Fibroblast of skin of right quadriceps (primary cell): ENCODE measurements at regions not wholly inside any gene's neighbourhood (a gene's known extent, or its start where the extent isn't known, plus 50 kb on each side); places are given as distances from the start of the nearest gene placed in this dataset.
"Not testable (repeated sequence)": the region's sequence is repeated elsewhere in the genome, so short reads cannot be mapped to it uniquely, and the experiment has no call there.

Experiments used
- DNase-seq: peaks from one replicate; pipeline ENCODE4 v3.0.0-alpha.2; 2013

DNA sequence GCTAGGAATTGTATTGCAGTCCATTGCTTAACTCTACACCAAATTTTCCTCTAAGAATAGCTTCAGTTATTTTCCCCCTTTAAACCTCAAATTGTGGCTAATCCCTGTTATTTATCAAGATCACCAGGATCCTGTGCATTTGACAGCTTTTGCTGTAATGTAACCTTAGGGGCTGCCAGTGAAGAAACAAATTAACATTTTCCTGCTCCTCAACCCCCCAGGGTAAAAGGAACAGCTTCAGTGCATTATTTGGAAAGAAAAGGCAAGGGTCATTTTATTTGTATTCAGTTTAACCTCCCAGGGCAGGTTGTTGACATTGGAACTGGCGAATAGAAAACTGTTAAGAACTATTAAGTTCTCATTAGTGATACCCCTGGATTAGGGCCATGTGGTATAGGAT lies 57.0 kb downstream of the PCDH20 start:
- no peak for DNase-seq

- no peak for DNase-seq
Observed at GRCh38 chr13:61350341-61350740, 65.3 kb downstream of the PCDH20 start.

- DNase-seq: no peak
Observed at GRCh38 chr13:61339054-61339621, 76.5 kb downstream of the PCDH20 start.

DNA sequence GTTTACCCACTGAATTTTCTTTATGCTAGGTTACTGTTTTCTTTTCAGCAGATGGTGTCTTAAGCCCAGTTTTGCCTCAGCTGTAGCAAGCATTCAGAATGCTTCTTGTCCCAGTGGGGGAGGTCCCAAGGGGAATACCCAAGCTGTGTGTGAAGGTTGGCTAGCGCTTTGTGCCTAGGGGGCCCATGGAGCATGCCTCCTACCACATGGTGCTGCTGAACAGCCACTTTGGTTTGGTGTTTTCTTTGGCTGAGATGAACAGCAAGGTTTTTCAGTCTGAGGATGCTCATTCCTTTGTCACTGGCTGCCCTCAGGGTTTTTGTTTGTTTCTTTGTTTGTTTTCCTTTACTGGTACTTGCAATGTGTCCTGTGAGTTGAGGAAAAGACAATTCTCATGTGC lies 99.0 kb downstream of the PCDH20 start:
- no peak for DNase-seq

GRCh38 chr13:61294467-61295191 lies 121.0 kb downstream of the PCDH20 start:
- no peak for DNase-seq

DNA sequence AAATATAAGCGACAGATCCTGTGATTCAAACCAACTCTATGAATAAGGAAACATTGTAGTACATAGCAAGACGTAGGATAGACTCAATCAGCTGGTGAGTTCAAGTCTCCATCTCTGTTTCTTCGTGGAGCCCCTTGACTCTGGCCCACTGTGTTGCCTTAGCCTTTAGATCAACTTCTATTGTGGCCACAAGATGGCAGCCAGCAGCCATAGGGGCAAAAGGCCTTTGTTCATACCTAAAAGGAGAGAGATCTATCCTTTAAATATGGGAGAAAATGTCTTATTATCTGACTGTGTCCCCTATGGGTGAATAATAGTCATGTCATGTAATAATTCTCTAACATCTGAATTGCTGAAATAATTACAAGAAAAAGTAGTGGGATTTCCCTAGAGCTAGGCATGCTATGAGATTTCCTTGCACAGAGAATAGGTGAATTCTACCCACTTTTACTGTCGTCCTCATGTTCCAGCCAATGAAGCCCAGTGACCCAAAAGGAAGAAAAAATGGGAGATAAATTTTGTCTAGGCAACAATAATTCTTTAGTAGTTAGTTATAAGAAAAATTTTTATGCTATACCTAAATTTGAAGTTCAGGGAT lies 129.4 kb downstream of the PCDH20 start:
- DNase-seq: no peak

- DNase-seq: no peak
Observed at GRCh38 chr13:61277586-61278276, 137.9 kb downstream of the PCDH20 start.

- DNase-seq: no peak
Observed at GRCh38 chr13:61277088-61277487, 138.6 kb downstream of the PCDH20 start.

DNA sequence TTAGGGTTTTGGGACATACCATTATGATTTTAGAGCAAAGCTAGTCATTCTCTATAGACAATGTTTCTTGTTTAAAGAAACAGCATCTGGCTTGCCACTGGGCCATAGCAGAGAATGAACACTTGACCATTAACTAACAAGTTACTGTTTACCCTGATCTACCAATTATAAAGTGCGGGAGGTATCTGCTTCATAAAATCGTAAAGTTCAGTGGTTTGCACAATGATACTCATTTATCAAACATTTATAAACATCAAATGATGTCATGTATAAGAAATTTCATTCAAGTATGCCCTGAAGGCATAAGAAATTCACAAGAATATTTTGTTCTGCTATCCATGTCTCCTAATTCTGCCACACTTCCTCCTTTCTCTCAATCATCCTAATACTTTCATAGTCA lies 139.2 kb downstream of the PCDH20 start:
- no peak for DNase-seq

- DNase-seq: no peak
Observed at GRCh38 chr13:61275736-61276135, 139.9 kb downstream of the PCDH20 start.

- DNase-seq: no peak
Observed at GRCh38 chr13:61275251-61275650, 140.4 kb downstream of the PCDH20 start.

DNA sequence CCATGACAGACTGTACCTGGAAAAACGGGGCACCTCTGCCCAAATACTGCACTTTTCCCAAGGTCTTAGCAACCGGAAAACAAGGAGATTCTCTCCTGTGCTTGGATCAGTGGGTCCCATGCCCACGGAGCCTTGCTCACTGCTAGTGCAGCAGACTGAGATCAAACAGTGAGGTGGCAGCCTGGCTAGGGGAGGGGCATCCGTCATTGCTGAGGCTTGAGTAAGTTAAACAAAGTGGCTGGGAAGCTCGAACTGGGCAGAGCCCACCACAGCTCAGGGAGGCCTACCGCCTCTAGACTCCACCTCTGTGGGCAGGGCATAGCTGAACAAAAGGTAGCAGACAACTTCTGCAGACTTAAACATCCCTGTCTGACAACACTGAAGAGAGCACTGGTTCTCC lies 148.8 kb downstream of the PCDH20 start:
- not testable (repeated sequence) for DNase-seq

GRCh38 chr13:61261746-61262472 lies 153.7 kb downstream of the PCDH20 start:
- DNase-seq: no peak

DNA sequence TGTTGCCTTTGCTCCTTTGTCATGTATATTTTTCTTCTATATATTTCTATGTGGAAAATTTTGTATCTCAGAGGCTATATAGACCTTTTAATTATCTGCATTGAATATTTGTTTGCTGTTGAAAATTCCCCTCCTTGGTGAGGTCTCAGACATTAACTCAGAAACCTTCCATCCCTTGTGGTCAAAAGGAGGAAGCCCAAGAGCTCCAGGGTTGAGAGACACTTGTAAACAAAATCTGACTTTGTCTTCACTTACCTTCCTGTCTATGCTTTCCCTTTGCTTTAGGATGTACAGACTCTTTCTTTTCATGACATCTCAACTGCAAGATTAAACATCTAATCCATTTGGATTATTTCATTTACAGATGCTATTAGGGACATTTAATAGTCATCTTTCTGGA lies 157.5 kb downstream of the PCDH20 start:
- no peak for DNase-seq

GRCh38 chr13:61255040-61255796 lies 160.4 kb downstream of the PCDH20 start:
- DNase-seq: no peak

DNA sequence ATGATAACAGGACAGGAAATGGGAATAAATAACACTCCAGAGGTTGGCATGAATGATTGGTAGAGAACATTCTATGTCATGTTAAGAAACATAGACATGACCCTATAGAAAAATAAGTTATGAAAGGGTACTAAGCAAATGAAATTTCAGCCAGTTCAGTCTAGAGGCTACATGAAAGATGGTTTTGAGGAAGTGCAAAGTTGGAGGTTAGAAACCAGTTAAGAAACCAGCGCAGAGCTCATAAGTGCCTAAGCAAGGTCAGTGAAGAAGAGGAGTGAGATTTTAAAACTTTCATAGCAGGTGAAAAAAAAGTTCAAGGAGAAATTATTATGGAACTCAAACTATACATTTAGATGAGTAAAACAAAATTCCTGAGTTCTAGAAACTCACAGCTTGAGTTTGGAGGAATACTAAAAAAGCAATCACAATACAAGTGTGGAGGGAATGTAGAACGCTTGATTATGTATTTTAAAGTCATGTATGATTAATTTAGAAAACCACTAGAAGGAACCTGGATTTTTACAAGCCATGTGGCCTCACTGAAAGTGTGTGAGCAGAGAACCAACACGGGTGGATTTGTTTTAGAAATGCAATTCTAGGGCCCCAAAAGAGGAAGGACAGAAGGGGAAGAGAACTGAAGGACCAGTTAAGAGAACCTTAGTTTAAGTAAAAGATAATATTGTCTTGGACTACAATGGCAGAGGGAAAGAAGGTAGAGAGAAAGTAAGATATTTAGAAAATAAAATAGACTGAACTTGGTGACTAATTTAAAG lies 162.4 kb downstream of the PCDH20 start:
- DNase-seq: no peak

DNA sequence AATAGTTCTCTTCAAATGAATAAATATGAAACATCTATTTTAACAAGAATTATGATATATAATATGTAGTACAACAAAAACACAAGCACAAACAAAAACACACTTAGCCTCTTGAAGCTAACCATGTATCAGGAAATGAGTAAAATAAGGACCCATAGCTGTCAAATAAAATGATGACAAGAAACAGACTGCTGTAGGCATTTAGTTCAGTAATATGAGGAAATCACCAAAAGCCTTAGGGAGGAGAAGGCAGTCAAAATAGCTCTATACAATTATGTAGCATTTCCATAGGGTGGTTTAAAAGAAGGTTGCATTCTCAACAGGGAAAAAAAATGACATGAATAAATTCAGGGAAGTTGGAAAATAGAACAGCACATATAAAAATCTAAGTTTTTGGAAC lies 163.4 kb downstream of the PCDH20 start:
- DNase-seq: no peak

GRCh38 chr13:61247149-61247936 lies 168.3 kb downstream of the PCDH20 start:
- DNase-seq: no peak

GRCh38 chr13:61246351-61246750 lies 169.3 kb downstream of the PCDH20 start:
- DNase-seq: no peak

GRCh38 chr13:61215601-61216000 lies 200.0 kb downstream of the PCDH20 start:
- DNase-seq: no peak

- no peak for DNase-seq
Observed at GRCh38 chr13:61215116-61215515, 200.5 kb downstream of the PCDH20 start.
